HG02885 (cell line): ENCODE measurements at regions not wholly inside any gene's neighbourhood (a gene's known extent, or its start where the extent isn't known, plus 50 kb on each side); places are given as distances from the start of the nearest gene placed in this dataset.

Source experiments
- ATAC-seq: cut with Tn5 transposase; IDR thresholded peaks from one replicate; pipeline ENCODE4 v1.9.1; 2021; ENCODE audit warnings: mild to moderate bottlenecking; ENCODE audit not compliant: unreplicated experiment, poor library complexity

DNA sequence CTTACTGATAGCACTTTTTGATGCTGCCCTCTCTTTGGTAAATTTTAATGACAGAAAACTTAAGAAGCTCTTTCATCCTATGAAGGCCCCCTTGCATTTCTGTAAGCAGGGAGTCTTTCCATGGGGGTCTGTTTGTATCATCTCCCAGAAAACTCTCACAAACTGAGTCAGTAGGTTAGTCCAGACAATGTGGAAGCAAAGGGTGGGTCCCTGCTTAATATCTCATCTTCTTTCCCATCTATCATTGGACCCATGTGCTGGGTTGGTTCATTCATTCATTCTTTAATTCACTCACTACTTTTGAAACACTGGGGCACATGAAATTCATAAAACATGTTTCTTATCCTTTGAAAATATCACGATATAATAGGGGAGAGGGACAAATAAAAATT, 164.3 kb downstream of the NTMT2 start:
- no peak for ATAC-seq

DNA sequence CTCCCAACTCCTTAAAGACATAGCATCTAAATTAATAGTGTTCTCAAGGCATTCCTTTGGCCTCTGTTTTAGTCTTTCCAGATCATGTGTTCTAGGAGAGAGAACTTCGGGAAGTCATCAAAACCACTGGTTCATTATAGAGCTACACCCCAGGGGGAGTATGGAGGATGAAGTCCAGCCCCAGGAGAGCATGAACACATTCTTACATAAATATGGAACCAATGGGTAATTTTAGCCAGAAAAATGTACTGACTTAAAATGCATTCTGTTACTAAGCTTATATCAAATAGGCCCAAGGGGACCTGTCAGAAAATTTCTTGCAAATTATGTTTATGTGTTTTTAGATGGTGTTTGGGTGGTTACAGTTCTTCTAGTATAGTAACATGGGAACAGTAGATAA, 165.2 kb downstream of the NTMT2 start:
- ATAC-seq, result no peak

DNA sequence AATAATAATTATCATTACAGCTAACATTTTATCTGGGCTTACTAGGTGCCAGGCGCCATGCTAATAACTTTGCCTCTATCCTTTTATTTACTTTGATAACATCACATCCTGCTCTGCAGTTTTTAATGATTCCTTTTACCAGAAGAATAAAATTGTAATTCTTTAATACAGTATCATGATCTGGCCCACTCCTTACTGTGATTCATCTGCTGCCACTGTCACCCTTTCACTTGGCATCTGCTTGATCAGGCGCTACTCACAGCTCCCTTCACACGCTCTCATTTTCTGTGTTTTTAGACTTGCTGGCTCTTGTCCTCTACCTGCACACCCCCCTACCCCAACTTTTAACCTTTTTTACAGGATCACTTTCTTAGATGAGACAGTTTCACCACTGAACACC, 167.5 kb downstream of the NTMT2 start:
- ATAC-seq, result no peak

DNA sequence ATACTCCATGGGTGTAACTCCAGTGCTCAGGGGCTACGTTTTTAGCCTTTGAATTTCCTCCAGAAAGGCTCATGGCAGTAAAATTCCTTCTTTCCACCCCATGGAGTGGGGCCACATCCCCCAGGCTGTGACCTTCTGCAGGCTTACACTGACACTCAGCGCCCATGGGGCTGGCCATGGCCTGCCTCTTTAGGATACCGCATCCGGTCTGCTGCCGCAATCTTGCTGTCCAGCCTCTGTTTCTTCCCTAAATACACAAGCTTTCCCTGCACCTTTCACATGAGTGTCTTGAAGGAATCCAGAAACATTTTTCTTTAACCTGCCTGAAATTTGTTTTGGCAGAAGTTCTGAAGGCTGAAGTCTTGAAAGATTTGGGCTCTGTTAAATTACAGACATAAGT, 170.5 kb downstream of the NTMT2 start:
- ATAC-seq, result no peak

DNA sequence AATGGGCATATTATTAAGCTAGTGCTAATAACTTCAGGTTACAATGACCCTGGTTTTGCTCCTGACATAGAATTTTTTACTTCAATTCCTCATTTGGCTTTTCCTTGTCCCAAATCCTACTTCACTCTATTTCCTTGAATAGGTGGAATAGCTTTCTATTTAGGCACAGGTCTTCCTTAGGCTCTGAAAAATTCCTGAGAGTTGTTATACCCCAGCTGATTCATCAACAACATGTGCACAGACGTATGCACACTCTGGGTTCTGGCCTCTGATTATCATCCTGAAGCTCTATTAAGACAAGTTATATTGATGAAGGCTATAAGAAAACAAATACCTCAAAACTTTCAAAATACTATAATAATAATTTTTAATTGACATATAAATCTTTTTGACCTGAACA, 172.4 kb downstream of the NTMT2 start:
- no peak for ATAC-seq

DNA sequence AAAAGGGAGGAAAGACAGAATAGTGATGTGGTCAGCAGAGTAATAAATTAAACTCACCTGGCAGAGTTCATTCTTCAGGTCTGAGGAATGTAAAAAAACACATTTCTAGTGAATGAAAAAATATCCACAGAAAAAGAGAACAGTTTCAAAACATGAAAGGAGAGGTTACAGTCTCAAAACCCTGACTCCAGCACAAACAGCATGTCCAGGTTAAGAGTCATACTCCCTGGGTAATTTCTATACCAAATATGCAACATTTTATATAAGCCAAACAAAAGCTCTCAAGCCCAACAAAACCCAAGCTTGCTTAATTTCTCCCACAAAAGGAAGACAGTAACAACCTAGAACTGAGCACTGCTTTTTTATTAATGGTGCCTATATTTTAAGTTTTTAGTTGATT, 173.0 kb downstream of the NTMT2 start:
- no peak for ATAC-seq

DNA sequence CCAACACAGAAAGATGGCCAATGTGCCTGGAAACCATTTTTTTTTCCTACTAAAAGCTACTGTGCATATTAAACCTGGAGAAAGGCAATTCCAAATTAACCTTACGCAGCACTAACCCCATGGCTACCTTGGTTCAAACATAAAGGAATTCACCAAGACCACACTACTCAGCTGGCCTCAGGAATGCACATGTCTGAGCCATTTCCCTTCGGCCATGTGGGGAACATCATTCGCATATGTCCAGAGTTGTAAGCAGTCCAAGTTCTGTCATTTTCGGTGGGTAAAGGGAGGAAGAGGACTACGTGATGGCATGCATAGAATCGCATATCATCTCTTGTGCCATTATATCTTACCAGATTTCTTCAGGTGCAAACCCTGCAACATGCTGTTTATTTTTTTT, 175.4 kb downstream of the NTMT2 start:
- no peak for ATAC-seq

DNA sequence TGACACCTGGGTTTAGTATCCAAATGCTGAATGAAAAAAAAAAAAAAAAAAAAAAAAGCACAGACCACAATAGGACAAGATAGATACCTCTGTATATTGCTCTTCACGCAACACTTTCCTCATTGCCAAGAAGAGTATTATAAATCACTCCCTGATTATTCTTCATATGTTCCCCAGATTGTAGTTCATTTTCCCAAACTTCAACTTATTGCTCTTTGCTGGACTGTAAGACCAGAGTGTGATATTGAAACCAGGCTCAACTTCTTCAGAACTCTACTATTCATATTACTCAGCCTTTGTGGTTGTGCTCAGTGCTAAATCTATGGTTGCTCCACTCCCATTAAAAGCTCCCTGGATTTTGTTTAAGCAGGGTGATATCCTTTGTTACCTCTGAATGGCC, 180.4 kb downstream of the NTMT2 start:
- no peak for ATAC-seq

DNA sequence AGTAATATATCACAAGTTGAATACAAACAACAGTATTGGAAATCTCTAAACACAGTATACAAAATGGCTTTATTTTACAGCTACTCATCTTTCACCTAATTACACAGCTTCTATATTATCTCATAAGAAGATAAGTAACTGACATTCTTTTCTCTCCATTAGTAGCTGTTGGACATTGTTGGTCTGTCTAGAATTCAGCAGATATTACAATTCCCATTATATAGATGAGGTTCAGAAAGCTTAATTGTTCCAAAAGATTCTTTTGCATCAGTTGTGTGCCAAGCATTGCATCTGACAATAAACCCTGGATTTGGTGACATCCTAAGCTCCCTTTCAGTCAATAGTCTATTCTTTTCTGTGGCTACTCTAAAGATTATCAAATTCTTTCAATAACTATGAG, 187.0 kb downstream of the NTMT2 start:
- no peak for ATAC-seq

DNA sequence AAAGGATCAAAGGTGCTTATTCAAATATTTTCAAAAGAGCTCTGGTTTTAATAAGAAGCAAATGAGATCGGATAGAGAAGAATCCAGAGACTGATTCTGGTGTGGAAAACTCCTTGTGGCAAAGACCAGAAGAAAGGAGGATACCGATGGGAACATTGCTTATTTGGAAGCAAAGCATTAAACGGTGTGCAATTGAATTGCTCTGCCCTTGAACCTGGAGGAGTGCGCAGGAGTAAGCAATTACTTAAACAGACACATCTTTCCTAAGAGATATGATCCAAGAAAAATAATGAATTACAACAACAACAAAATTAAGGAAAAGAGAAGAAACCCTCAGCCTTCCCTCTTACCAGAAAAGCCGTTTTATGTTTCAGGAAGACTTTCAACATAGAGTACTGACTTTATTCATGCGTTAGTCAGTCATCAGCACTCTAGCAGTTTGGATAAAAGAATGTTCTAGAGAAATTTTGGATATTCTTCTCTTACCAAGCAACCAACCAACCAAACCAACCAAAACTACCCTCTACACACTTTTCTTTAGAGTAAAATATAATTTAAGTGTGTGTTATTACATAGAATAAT, 191.7 kb downstream of the NTMT2 start:
- ATAC-seq, result no peak

DNA sequence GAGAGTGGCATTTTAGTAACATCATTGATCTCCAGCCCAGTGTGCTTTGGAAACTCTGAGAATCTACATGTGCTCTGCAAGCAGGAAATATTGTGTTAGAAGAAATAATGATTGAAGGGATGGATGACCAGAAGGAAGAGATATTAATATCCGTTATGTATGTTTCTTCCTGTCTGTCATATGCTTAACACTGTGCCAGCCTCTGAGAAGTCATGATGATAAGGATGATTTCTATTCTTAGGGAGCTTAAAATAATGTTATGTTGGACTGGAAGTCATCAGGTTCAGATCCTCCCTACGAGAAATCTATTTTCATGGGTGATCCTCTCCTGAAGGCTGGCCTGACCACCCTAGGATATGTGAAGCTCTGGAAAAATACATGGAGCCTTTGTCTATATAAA, 192.4 kb upstream of the GORAB start:
- no peak for ATAC-seq

DNA sequence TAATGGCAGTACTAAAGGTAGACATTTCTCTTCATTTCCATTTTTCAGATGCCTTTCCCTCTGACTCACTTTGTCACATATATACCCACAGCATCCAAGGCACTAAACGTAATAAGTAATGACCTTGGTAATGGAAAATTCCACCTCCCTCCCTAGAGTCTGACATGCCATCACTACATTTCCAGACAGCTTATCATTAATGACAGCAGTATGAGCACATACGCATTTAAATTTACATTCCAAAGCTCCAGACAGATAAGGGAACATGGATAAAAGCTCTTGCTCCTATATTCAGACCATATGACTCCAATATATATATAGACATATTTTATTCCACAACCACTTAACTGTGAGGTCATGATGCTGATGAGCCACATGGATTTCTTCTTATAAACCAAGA, 191.7 kb upstream of the GORAB start:
- no peak for ATAC-seq

DNA sequence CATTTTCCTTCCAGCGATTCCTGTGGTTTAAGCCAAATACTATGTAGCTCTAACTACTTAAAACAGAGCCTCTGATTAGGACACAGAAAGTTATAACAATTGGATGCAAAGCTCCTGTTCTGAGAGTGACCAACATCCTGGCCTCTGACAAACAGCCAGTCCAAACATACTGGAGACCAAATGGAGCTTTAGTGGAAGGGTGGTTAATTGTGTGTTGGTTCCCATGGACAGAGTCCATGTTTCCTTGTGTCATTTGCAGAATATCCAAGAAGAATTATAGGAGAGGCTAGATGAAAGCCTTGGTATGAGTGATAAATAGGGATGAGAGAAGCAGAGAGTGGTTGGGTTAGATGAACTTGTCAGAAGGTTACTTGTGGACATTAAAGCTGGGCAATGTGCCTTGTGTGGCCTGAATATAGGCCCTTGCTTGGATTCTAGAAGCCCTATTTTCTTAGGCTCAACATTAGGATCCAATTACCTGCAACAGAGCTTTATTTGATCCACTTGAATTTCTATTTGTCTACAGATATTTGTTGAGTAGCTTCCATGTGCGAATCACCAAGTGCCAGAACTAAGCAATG, 180.5 kb upstream of the GORAB start:
- ATAC-seq, result no peak

DNA sequence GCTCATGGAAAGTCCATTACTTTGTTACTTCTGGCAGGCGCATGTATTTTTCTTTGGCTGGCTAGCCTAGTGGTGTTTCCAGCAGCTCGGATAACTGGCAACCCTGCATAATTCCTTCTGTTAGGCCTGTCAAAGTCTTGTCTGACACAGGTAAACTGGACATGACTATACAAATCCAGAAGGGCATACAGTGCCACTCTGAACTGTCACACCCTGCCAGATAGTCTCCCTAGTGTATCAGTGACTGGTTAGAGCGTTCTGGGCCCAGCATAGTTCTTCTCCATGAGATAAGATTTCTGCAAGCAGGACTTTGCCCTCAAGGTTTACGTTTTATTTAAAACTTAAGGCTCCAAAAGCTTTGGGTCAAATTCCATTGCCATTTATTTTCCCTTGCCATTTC, 177.7 kb upstream of the GORAB start:
- ATAC-seq, result no peak

DNA sequence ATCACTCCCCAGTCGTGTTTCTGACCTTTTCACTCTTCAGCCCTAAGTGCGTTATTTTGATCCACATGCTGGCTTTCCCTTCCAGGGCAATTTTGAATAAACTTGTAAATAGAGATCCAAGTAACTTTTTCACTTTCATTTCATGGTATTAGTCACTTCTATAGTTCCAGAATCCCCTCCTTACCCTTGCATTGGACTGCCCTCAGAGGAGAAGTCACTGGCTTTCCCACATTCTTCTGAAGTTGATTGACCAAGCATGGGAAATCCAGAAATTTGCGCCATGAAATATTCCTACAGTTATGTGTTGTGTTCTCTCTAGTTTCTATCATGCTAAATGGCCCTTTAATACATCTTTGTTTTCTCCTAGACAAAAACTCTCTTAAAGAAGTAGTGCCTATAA, 177.3 kb upstream of the GORAB start:
- ATAC-seq, result no peak

DNA sequence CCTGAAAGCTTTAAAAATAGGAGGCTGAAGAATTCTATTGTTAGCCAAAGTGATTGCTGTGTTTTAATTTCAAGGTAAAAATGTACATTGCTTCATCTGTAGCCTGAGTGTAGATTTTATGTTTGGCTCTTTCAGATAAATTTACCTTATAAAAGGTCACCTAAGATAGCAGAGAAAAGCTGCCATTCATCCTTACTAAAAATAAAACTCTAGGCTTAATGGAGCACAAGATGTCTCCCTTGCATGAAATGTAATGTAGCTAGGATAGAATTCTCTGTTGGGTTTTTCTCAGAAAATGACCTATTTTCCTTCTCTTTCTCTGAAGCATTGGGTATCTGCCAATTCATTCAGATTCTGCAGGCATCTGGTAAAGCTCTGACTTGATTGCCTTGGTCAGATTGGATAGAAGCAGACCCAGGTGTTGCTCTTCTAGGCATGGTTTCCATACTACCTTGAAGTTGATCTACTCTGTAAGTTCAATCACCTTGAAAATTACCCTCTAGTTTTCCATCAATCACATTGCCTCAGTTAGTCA, 176.6 kb upstream of the GORAB start:
- ATAC-seq, result no peak

DNA sequence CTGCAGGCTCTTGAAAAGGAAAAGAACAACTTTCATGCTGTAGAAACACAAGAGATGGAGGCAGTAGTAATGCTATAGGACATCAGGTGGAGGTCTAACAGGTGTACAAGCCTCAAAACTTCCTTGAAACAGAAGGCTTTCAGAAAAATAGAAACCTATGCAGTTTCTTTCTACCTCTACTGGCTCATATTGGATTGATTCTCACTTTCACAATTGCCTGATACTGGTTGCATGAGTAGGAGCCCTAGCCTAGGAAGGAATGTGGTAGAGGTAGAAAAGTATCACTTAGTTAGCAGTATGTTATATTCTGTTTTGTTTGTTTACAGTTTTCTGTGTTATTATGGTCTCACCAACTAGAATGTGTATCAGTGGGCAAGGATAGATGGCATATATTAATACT, 175.4 kb upstream of the GORAB start:
- ATAC-seq, result no peak

DNA sequence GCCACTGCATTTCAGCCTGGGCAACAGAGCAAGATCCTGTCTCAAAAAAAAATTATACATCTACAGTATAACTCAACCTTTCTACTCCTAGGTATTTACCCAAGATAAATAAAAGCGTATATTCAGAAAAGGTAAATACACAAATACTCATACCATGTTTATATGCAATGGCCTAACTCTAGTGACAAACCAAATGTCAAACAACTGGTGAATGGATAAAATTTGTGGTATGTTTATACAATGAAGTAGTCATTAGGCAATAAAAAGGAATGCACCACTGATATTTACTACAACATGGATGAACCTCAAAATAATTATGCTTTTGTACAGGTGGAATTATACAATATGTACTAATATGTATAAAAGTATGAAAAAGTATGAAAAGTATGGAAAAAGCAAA, 174.2 kb upstream of the GORAB start:
- no peak for ATAC-seq

DNA sequence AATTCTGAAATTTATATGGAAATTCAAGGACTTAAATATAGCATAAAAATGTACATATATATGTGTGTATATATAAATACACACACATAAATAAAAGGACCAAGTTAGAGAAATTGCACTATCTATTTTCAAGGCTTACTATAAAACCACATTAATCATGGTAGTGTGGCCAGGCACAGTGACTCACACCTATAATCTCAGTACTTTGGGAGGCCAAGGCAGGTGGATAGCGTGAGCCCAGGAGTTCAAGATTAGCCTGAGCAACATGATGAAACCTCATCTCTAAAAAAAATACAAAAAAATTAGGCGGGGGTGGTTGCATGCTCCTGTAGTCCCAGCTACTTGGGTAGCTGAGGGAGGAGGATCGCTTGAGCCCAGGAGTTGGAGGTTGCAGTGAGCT, 171.4 kb upstream of the GORAB start:
- ATAC-seq, result no peak

DNA sequence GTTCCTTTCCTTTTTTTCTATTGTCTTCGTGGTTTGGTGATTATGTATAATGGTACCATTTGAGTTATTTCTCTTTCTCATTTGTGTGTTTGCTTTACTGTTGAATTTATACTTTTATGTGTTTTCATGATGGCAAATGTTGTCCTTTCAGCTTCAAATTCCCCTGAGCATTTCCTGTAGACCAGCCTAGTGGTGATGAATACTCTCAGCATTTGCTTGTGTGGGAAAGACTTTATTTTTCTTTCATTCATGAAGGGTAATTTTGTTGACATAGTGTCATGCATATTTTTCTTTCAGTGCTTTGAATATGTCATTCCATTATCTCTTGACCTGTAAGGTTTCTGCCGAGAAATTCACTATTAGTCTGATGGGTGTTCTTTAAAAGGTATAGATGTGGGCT, 166.6 kb upstream of the GORAB start:
- no peak for ATAC-seq

DNA sequence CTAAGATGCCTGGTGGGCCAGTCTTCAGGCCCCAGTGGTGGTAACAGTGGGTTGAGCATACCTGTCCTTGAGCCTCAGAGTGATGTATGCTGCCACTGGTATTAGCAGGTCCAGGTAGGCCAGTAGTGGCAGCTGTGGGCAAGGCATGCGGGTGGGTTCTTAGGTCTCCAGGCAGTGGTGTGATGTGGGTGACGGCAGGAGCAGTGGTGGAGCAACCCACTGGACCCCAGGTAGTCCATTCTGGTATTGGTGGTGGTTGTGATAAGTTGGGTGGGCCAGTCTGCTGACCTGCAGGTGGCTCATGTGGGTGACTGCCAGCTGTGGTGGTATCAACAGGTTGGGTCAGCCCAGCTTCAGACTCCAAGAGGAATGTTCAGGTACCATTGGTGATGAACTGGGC, 165.0 kb upstream of the GORAB start:
- no peak for ATAC-seq

DNA sequence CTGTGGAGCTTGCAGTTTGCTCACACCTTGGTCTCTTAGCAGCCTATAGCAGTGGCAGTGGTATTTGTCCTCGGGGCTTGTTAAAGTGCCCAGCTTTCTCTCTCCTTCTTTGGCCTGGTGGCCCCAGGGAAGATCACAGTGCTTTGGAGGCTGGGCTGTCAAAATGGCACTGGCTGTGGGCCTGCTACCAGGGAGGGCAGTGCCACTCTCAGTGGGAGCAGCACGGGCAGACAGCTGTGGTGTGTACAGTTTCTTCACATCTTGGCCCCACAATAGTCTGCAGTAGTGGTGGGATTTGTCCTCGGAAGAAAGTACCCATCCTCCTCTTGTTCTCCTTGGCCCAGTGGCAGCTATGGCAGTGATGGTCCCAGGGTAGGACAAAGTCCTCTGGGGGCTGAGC, 164.4 kb upstream of the GORAB start:
- no peak for ATAC-seq

DNA sequence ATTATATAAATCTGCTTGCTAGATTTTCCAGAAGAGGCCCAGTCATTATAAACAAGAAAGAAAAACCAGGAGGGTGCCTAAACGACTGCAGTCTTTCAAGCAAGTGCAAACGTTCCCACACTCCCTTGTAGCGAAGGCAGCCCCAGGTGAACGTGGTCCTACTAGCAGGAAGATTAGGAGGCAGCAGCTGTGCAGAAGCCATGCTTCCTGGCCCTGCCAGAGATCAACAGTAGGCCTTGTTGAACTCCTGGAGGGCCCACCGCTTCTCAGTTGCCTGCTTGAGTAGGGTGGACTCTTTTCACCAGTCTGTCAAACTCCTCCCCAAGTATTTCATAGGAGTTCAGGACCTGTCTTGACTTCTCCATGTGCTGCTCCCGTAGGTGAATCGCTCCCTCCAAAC, 163.0 kb upstream of the GORAB start:
- no peak for ATAC-seq
